ENCODE measurements at regions not wholly inside any gene's neighbourhood (a gene's known extent, or its start where the extent isn't known, plus 50 kb on each side); places are given as distances from the start of the nearest gene placed in this dataset.

- TF ChIP-seq ZNF704 (tag by site-specific recombination; IDR thresholded peaks at IDR 0.05) (no peak), INSM2 (tag by site-specific recombination; IDR thresholded peaks at IDR 0.05) (no peak), ZNF2 (tag by site-specific recombination; IDR thresholded peaks at IDR 0.05) (no peak), ZNF248 (tag by site-specific recombination; IDR thresholded peaks at IDR 0.05) (no peak), ZNF266 (tag by site-specific recombination; IDR thresholded peaks at IDR 0.05; ENCODE audit: low read depth) (no peak), ZNF629 (tag by site-specific recombination; IDR thresholded peaks at IDR 0.05) (no peak), OSR2 (tag by site-specific recombination; IDR thresholded peaks at IDR 0.05) (no peak), ZNF341 (tag by site-specific recombination; IDR thresholded peaks at IDR 0.05; ENCODE audit: low read depth) (no peak), ZNF335 (tag by site-specific recombination; conservative IDR thresholded peaks at IDR 0.05) (no peak), BCL11B (tag by site-specific recombination; IDR thresholded peaks at IDR 0.05; ENCODE audit: low read depth) (no peak), ZNF404 (tag by site-specific recombination; IDR thresholded peaks at IDR 0.05) (no peak)
These were observed 401.1 kb downstream of the PCDH18 start (continued) for GRCh38 chr4:137131201-137131600.

- no peak for TF ChIP-seq ZFP69B (tag by site-specific recombination; IDR thresholded peaks at IDR 0.05)
- no peak for TF ChIP-seq ZNF214 (tag by site-specific recombination; IDR thresholded peaks at IDR 0.05; ENCODE audit: borderline replicate concordance)
- no peak for TF ChIP-seq ZNF513 (tag by site-specific recombination; IDR thresholded peaks at IDR 0.05)
- no peak for TF ChIP-seq IKZF3 (tag by site-specific recombination; IDR thresholded peaks at IDR 0.05)
- TF ChIP-seq ZNF341 (tag by site-specific recombination; IDR thresholded peaks at IDR 0.05; ENCODE audit: low read depth) = no peak
- TF ChIP-seq KLF7 (tag by site-specific recombination; IDR thresholded peaks at IDR 0.05; ENCODE audit: borderline replicate concordance) = no peak
- TF ChIP-seq ZNF112 (tag by site-specific recombination; IDR thresholded peaks at IDR 0.05) = no peak
- no peak for TF ChIP-seq ZNF704 (tag by site-specific recombination; IDR thresholded peaks at IDR 0.05)
- no peak for TF ChIP-seq ZNF175 (tag by site-specific recombination; IDR thresholded peaks at IDR 0.05)
- no peak for TF ChIP-seq ZNF580 (tag by site-specific recombination; IDR thresholded peaks at IDR 0.05)
- TF ChIP-seq ZNF248 (tag by site-specific recombination; IDR thresholded peaks at IDR 0.05) = no peak
- TF ChIP-seq HOXC10 (CRISPR knock-in tag; IDR thresholded peaks at IDR 0.05) = no peak
- CTCF ChIA-PET = no interaction called here
- POLR2A ChIA-PET = no interaction called here
- H3K27ac ChIP-seq (ENCODE audit: extremely low read depth, low read depth, low read length) = no peak overlapping the region
- no peaks in the 10 kb centered on the region for H3K36me3 ChIP-seq (ENCODE audit: control insufficient read depth in 2 of 2, insufficient read depth in 1 of 2, low read length in 2 of 2)
- H3K4me1 ChIP-seq (ENCODE audit: control insufficient read depth, insufficient read depth, low read length) = no peaks in the 10 kb centered on the region
- no peak overlapping the region for H3K4me3 ChIP-seq (ENCODE audit: low read depth, low read length)
- no peaks in the 10 kb centered on the region for H3K9me3 ChIP-seq (ENCODE audit: control insufficient read depth, insufficient read depth, low read depth, low read length)
These were observed 402.4 kb downstream of the PCDH18 start for GRCh38 chr4:137129845-137130244.
